HG02763 (cell line): ENCODE measurements at regions not wholly inside any gene's neighbourhood (a gene's known extent, or its start where the extent isn't known, plus 50 kb on each side); places are given as distances from the start of the nearest gene placed in this dataset.
"Not testable (repeated sequence)": the region's sequence is repeated elsewhere in the genome, so short reads cannot be mapped to it uniquely, and the experiment has no call there.

Experiments
- ATAC-seq: cut with Tn5 transposase; IDR thresholded peaks from one replicate; pipeline ENCODE4 v1.9.1; 2021; ENCODE audit warnings: mild to moderate bottlenecking, moderate library complexity; ENCODE audit not compliant: unreplicated experiment

GRCh38 chr3:103421460-103421859 lies 986.6 kb downstream of the ZPLD1 start:
- no peak for ATAC-seq

DNA sequence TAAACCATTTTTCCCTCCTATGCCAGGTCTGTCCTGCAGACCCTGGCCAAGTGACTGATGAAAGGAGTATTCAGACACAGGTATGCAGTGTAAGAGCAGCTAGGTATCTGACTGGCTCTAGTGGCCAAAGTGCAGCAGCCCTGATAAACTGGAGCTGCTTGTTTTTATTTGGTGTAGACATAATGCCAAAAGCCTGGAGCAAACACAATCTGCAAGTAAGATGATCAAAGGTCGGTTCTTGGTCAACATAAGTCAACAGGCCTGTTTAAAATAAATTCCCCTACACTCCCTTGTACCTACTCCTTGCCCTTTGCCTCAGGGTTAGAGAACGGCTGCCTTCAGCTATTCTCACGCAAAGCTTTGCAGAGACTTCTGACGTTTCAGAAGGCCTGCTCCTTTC lies 1003.1 kb downstream of the ZPLD1 start:
- ATAC-seq = no peak

DNA sequence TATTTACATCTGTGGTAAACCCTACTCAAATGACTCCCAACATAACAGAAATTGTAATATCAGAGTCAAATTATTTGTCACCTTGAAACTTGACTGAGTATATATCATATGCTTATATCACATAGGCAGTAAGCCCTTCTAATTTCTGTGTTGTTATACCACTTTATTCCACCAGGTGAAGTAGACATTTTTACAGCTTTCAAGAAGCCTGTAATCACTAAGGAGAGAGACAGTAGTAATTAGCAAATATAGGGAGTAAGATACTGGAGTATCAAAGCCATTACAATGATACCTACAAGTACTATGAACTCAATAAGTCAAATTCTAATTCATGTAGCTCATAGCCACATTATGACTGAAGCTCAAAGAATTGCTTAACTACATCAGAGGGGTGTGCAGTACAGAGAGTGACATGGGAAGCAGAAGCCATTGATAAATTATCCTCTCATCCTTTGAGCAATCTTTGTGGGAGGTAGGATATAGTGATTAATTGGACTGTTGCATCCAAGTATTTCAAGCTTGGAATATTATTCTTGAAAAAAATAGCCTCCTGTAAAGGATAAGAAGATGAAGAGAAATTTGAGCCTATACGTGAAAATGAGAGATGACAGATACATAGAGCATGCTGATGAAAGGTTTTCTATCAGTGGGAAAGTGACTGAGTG lies 1005.9 kb downstream of the ZPLD1 start:
- peak; percentile 64 for ATAC-seq

GRCh38 chr3:103446953-103447629 lies 1012.3 kb downstream of the ZPLD1 start:
- ATAC-seq = no peak

- no peak for ATAC-seq
Measured at GRCh38 chr3:103453152-103453551, 1018.3 kb downstream of the ZPLD1 start.

- ATAC-seq = no peak
Measured at GRCh38 chr3:103459815-103460214, 1025.0 kb downstream of the ZPLD1 start.

GRCh38 chr3:103470498-103470897 lies 1035.7 kb downstream of the ZPLD1 start:
- no peak for ATAC-seq

GRCh38 chr3:103494011-103494410 lies 1059.2 kb downstream of the ZPLD1 start:
- ATAC-seq = no peak

DNA sequence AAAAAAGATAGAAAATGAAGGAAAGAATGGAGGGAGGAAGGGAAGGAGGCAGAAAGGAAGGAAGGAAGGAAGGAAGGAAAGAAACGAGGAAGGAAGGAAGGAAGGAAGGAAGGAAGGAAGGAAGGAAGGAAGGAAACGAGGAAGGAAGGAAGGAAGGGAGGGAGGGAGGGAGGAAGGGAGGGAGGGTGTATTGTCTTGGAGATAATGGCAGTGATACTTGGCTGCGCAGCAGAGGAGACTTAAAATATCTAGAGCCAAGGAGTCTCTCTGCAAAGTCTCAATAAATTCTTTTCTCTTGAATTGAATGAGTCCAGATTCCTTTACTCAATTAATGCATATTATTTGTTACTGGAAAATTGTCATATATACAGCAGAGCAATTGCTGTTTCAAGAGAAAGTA lies 1059.7 kb downstream of the ZPLD1 start:
- no peak for ATAC-seq

- no peak for ATAC-seq
Measured at GRCh38 chr3:103495186-103495585, 1060.4 kb downstream of the ZPLD1 start.

GRCh38 chr3:103499132-103499900 lies 1064.5 kb downstream of the ZPLD1 start:
- no peak for ATAC-seq

DNA sequence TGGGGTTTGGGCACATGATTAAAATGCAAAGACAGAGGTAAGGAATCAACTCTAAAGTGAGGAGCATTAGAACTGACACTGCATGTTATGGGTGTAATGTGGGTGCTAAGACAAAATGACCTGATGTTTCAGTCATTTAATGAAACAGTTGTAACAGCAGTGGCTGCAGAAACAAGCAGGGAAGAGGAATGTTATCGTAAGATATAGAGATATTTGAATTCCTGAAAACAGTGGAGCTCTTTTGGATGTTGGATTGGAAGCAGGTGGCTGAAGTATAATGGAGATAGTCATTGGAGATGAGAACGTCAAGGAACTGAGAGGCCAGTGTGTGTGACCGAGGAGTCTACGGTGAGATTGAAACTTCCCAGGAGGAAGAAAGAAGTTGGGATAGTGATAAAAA lies 1065.2 kb downstream of the ZPLD1 start:
- no peak for ATAC-seq

- ATAC-seq = no peak
Measured at GRCh38 chr3:103510760-103511159, 1075.9 kb downstream of the ZPLD1 start.

DNA sequence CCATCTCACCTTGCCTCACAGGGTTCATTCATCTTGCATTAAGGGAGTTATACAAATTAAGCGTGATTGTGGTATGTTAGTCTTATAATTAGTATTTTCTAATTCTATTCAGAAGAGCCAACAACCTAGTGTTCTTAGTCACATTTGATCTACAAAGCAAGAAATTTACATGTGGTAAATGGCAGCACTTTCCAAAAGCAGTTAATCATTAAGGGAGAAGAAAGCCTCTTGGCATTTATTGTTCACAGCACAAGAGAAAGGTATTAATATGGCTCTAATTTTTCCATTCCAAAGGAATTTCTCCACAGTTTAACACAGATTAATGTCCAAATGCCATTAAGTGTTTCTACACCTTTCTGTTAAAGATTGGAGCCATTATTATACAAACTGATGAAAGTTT lies 1077.1 kb downstream of the ZPLD1 start:
- ATAC-seq = peak; percentile 50

- ATAC-seq = no peak
Measured at GRCh38 chr3:103512595-103512994, 1077.8 kb downstream of the ZPLD1 start.

DNA sequence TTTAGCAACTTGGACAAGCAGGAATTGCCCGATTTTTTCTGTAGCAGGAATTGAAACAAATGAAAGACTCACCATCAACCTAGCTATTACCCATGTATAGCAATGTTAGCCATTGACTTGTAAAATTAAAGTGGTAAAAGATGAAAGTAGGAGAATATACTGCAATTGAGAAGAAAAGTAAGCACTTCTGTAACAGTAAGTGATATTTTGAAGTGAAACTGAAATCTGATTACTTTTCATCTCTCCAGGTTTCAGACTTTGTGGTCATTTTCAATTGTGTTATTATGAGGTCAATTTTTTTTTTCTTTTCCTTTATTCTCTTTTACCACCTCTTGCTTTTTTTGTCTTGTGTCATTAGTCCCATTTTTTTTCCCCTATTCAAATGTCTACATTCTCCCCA lies 1078.2 kb downstream of the ZPLD1 start:
- ATAC-seq = no peak

DNA sequence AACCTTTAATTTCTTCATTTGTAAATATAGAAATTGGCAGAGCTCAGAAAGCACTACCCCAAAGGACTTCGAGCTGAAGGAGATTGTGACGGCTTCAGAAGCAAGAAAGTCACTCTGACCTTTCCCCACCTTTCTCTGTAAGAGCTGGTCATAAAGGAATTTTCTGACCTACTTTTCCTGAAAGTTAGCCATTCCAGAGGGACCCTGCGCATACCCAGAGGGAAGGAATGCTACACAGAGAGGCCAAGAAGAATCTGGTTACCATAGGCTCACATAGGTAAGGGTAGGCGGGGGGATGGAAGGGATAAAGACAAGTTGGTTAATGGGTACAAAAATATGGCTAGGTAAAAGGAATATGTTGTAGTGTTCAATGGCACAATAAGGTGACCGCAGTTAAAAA lies 1080.3 kb downstream of the ZPLD1 start:
- ATAC-seq = no peak

DNA sequence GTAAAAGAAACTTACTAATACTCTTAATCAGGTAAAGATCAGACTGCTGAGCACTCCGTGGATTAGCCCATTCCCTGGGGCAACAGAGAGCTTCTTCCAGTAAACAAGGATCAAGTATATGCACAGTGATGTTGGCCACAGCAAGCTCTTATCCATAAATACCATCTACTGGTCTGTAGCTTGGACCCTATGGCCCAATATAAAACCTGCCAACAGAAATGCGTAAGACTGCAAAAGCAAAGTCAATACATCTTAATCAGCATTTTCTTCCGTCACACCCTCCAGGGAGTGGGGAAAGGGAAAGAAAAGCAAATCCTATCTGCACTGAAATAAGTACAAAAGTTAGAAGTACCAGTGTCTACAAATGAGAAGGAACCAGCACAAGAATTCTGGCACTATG lies 1082.1 kb downstream of the ZPLD1 start:
- no peak for ATAC-seq

DNA sequence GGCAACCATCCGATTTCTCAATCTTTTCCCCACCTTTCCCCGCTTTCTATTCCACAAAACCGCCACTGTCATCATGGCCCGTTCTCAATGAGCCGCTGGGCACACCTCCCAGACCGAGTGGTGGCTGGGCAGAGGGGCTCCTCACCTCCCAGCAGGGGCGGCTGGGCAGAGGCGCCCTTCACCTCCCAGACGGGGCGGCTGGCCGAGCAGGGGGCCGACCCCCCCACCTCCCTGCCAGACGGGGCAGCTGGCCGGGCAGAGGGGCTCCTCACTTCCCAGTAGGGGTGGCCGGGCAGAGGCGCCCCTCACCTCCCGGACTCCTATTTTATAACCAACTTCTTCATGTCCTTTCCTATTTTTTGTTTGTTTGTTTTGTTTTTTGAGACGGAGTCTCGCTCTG lies 1096.5 kb downstream of the ZPLD1 start:
- not testable (repeated sequence) for ATAC-seq

GRCh38 chr3:103532986-103533385 lies 1098.2 kb downstream of the ZPLD1 start:
- ATAC-seq = no peak

DNA sequence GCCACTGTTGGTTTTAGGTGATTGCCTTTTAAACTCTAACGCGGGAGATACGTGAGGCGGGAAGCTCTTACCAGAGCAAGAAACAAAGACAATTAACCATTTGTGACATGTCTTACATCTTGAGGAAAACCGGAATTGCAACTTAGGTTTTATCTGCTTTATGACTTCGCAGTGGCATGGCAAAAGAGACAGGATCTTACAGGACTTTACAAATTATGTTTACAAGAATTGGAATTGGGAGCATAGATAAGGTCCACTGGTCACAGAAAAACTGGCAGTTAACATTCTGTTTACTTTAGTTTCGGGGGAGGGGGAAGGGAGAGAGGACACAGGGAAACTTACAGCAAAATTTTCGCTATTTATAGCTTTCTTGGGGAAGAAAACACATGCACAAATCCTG lies 1119.6 kb downstream of the ZPLD1 start:
- no peak for ATAC-seq

GRCh38 chr3:103564116-103564515 lies 1129.3 kb downstream of the ZPLD1 start:
- ATAC-seq = not testable (repeated sequence)
